GM12873 (cell line): ENCODE measurements at regions not wholly inside any gene's neighbourhood (a gene's known extent, or its start where the extent isn't known, plus 50 kb on each side); places are given as distances from the start of the nearest gene placed in this dataset.

Source experiments
- TF ChIP-seq, protein P1 (sequence below): IDR thresholded peaks from 2 replicates; pipeline ENCODE4 v1.5.1; 2012; ENCODE audit warnings: low read depth, mild to moderate bottlenecking, moderate library complexity, low read length, control low read depth; ENCODE audit not compliant: insufficient read depth; ENCODE audit errors: missing control alignments

DNA sequence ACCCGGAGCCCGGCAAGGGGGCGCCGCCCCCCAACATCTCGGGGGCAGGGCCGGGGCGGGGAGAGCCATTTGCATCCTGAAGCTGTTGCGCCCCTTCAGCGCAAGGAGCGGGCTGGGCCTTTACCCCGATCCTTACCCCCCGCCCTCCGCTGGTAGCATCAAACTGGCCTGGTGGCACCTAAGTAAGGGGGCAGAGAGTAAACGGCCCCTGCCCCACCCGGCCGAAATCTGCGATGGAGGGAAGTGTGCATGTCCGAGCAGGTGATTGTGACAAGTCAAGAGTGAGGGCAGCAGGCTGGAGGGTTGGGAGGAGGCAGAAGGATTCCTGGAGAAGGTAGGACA, 101.2 kb downstream of the ESM1 start:
- TF ChIP-seq, protein P1, sequence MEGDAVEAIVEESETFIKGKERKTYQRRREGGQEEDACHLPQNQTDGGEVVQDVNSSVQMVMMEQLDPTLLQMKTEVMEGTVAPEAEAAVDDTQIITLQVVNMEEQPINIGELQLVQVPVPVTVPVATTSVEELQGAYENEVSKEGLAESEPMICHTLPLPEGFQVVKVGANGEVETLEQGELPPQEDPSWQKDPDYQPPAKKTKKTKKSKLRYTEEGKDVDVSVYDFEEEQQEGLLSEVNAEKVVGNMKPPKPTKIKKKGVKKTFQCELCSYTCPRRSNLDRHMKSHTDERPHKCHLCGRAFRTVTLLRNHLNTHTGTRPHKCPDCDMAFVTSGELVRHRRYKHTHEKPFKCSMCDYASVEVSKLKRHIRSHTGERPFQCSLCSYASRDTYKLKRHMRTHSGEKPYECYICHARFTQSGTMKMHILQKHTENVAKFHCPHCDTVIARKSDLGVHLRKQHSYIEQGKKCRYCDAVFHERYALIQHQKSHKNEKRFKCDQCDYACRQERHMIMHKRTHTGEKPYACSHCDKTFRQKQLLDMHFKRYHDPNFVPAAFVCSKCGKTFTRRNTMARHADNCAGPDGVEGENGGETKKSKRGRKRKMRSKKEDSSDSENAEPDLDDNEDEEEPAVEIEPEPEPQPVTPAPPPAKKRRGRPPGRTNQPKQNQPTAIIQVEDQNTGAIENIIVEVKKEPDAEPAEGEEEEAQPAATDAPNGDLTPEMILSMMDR = no peak

DNA sequence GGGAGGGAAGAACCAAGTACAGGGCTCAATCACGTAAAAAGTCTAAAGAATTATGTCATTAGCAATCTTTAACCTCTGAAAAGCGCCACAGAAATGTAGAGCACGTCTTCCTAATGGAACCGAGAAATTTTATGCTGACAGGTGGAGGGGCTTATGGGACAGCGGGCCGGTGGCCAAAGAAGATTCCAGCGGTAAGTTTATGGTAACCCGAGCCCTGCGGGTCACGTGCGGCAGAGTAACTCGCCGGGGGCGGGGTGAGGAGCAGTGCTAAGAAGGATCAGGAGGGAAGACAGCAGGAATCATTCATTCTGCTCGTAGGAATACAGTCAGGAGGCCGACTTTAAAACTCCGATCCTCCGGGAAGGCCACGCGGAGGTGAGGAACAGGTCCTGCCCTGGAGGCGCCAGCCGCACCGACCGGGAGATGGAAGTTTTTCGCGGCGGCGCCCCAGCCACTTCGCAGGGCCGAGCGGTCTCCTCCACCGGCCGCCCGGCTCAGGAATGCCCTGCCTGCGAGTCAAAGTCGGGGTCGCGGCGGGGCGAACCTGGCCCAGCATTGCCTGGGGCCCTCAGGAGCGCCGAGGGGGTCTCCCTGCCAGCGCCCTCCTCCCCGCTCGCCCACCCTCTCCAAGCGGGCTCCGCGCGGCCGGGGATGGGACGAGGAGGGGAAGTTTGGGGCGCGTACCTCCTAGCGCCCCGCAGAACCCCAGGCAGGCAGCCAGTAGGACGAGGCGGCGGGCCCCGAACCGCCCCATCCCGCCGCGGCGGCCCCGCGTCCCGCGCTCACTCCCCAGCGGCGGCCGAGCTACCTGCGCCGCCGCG, 101.8 kb downstream of the ESM1 start:
- TF ChIP-seq, protein P1 = no peak

DNA sequence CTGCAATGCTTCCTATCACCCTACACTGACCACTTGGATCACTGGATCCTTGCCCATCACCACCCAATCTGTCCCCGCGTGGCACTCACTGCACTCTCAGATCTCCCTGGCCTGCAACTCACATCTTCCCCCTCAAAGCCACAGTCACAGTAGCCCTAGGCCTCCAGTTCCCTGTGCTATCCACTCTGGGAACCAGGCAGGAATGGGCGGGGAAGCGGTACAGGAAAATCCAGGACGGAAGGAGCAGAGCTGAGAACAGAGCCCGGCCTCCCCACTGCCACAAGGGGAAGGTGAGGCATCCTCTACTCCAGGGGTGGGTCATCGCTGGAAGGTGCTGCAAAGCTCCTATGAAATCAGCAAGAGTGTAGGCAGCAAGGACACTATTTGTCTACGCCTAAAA, 102.6 kb downstream of the ESM1 start:
- TF ChIP-seq, protein P1 = no peak

DNA sequence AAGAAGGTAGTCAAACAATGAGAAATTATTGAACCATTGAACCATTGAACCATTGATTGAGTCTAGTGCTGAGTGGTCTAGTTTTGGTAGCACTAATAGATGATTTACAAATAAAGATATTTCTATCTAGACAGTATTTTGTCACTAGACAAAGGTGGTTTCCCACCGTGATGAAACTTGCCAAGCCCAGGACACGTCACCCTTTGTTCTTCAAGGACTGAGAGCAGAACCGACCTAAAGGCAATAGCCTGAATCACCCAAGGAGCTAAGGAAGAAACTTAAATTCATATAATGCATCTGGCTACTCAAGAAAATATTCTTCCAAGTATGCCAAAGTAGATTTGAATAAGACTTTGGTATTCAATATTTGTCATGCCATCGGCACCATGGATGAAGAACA, 103.3 kb downstream of the ESM1 start:
- TF ChIP-seq, protein P1 = no peak

DNA sequence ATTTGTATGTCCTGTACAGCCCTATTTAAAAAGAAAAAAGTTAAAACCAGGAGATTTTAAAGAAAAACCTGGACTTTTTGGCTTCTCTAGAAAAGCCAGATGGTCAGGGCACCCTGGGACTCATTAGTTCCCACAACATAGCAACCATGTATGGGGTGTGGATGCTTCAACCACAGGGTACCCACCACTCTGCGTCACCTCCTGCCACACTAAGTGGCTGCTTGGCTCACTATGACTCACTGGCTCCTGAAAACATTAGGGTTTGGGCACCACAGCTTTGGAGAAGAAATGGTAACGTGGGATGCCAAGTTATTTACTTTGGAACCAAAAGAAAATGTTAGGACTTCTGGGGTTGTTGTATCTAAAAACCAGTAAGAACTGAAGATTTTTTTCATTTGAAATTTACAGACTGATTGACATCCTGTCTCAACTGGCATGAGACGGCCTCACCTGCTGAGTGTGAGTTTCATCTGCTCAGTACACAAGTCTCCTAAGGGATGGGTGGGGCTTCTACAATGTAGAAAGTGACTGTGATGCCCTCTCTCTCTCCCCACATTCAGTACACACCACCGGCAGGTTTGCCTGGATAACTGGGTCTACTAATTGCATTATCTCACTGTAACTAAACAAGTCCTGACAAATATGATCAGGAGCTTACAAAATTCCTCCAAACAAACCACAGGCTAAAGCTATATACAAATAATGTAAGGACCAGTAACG, 103.9 kb downstream of the ESM1 start:
- TF ChIP-seq, protein P1 = no peak

DNA sequence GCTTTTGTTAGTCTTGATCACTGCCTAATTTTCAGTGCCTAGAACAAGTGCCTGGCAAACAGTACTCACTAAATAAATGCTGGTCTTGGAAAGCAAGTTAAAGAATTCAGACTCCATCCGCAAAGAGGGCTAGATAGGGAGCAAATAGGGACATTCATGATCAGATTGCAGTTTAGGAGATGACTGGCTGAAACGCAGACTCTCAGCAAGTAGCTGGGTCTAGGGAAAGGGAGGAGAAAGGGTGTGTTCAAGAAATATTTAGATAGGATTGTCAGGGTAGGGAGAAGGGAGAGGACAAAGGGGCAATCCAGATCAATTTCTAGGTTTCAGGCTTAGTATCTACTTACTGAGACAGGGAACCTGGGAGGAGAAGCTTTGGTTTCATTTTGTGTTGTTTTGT, 108.4 kb downstream of the ESM1 start:
- TF ChIP-seq, protein P1 = no peak

DNA sequence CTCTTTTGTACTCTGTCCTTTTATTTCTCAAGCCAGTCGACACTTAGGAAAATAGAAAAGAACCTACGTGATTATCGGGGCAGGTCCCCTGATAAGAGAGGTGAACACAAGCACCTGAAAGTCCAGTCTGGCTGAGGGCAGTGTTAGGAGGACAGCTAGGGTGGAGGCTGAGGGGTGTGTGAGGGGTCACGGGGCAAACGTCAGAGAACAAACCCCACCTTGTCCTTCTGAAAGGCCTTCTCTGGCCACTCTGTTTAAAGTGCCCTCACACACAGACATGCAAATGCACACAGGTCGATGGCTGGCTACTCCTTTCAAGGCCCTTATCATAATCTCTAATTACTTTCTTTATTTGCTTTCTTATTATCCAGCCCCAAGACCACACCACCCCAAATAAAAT, 108.8 kb downstream of the ESM1 start:
- TF ChIP-seq, protein P1 = no peak
